HTR-8/SVneo (cell line): ENCODE measurements at regions not wholly inside any gene's neighbourhood (a gene's known extent, or its start where the extent isn't known, plus 50 kb on each side); places are given as distances from the start of the nearest gene placed in this dataset.

ENCODE experiments used
- DNase-seq: peaks from one replicate; pipeline ENCODE4 v3.0.0; 2011; ENCODE audit warnings: low spot score, mixed read lengths; ENCODE audit not compliant: insufficient read length
- FAIRE-seq: peaks from 2 replicates; lab custom pipeline; 2011; peaks lifted over from hg19 to GRCh38; lab: Jason Lieb, UNC

- no peak for FAIRE-seq
Observed at GRCh38 chr2:199646439-199646838, 188.7 kb upstream of the SATB2 start.

GRCh38 chr2:199631129-199631528 lies 173.4 kb upstream of the SATB2 start:
- no peak for DNase-seq
- FAIRE-seq, result no peak

More at GRCh38 chr2:199646439-199646838, 188.7 kb upstream of the SATB2 start:
- no peak for DNase-seq

DNA sequence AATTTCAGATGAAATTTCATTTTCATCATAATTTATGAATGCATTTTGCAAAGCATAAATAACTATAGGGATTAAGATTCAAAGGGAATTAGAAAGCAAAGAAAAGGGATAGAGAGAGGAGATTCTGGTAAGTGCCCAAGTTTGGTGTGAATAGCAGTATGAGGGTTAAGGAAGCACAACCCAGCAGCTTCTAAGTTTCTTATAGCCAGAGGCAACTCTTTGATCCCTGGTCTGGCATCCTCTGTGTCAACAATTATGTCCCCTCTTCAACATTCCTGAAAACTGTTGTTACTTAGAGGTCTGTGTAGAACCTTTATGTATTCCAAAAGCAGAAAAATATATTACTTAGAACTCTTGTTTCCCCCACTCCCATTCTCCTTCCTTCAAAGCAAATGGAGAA lies 171.6 kb upstream of the SATB2 start:
- no peak for DNase-seq
- no peak for FAIRE-seq

GRCh38 chr2:199627417-199627816 lies 169.7 kb upstream of the SATB2 start:
- no peak for FAIRE-seq
- no peak for DNase-seq

DNA sequence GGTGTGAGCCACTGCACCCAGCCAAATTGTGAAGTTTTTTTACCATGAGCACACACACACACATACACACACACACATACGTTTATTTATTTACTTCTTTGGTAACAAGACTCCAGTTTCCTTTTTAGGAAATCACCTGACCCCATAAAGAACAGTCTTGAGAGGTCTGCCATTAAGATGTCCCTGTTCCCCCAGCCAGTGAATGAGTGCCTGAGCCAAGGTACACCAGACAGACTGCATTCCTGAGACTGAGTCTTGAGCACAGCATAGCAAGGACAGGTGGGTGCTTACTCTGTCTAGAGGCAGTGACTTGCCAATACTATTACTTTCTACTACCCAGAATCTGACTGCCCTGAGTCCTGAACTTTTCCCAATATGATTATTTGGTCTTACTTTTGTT lies 167.2 kb upstream of the SATB2 start:
- DNase-seq (no peak), FAIRE-seq (no peak)

DNA sequence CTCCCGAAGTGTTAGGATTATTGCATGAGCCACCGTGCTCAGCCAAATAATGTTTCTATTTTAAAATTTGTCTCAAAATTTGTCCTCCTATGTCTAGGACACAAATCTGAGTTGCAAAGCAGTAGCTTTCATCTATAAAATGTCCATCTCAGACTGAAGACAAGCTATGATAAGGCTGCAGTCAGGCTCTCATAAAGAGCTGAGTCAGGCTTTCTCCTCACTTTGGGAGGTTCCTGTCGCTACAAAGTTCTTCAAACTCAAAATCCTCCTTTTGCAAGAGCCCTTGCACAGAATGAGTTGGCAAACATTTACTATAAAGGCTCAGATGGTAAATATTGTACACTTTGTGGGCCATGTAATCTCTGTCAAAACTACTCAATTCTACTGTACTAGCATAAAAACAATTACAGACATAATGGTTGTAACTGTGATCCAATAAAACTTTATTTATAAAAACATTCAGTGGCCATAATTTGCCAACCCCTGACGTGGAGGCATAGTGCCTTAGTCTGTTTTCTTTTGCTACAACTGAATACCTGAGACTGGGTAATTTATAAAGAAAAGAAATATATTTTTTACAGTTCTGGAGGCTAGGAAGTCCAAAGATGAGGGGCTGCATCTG lies 154.9 kb upstream of the SATB2 start:
- FAIRE-seq (no peak), DNase-seq (no peak)

DNA sequence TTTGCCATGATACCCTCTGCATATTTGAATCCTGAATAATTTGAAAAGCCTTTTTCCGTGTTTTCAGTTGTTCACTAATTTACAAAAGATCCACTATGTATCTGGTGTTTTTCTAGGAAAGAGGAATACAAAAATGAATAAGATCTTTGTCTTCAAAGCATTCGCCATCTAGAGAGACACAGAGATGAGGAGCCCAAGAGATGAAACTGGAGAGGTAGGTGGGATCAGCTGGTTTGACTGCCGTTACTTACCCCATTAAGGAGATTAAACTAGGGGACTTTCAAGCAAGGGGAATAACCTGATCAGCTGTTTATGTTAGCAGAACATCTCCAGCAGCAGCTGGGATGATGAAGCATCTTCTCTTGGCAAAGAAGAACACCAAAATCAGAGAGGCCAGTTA lies 150.2 kb upstream of the SATB2 start:
- FAIRE-seq (no peak), DNase-seq (no peak)

DNA sequence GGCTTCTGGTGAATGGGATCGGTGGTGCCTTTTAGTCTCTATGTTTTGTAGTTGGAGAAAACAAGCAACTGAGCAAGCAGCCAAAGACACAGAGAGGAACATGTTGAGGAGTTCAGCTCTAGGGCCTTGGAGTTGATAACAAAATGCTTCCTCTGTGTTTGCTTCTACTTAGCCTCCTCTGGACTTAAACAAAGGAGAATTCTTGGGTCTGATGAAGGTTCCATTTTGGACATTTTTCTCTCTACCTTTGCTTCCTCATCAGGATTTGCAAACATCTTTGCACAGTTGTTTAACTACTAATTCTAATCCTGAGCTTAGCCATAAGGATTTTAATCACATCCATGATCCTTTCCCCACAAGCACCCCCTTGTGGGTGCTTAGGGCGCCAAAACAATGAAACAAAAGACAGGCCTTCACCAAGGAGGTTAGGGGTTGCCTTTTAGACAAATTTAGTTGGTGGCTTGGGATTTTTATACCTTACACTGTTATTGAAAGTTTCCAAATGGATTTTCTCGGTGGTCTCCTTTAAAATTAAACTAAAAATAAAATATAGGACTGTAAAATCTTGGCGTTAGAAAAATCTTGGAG lies 148.5 kb upstream of the SATB2 start:
- DNase-seq (no peak), FAIRE-seq (no peak)

DNA sequence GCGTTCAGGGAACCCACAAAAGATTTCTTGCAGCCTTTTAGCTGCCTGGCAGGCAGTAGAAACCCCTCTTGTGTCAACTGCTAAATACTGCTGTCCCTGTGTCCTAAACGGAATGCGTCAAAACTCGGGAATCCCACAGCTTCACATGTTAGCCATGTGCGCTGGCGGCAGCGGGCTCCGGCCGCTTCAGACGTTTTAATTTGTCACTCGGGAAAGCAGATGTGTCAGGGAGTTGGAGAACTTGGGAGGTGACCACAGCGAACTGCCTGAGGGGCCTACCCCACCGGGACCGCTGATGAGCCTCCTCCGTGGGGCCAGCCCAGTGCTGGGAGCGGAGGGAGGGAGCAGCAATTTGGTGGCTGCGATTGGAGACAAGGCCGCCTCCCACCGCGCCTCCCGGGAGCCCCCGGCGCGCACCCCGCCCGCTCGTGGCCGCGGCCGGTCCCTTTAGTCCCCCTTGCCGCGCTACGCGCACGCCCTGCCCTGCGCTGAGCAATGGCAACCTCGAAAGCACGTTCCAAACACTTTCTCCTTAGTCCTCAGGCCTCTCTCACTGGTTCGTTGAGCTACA lies 146.1 kb upstream of the SATB2 start:
- FAIRE-seq (no peak), DNase-seq (no peak)

DNA sequence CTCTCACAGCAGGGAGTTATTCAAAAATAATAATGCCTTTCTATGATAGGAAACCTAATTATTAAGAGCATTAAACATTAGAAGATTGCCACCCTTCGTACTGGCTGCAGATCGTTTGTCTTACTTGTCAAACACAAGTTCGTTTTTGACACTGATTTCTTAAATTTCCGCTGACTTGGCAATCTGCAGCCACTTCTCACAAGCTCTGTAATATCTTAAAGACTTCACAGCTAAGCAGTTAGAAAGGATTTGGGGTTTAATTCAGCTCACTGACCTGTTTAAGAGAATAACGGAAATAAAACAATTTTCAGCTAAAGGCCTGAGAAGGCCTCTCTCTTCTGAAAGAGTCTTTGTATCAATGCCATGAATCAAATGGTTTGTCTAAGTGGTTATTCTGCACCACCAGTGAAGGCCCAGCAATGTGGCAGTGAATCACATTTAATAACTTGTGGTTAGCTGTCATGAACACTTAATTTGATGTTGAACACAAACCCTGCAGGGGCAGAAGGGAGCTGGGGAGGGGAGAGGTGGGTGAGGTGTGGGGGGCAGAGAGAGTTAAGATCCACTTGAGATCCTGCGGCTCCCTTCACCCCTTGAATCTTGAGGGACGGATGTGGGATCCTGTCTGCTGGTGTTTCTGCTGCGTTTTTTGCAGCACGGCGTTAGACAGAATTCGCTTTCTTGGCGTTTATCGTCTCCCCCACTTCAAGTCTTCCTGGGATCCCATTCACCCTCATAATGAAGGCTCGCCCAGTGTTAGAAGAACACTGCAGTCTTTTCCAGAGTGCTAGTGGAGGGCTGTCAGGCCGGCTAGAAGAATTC lies 145.4 kb upstream of the SATB2 start:
- DNase-seq (no peak), FAIRE-seq (no peak)

- DNase-seq (peak; percentile 21), FAIRE-seq (no peak)
Observed at GRCh38 chr2:199602271-199602895, 144.6 kb upstream of the SATB2 start.

DNA sequence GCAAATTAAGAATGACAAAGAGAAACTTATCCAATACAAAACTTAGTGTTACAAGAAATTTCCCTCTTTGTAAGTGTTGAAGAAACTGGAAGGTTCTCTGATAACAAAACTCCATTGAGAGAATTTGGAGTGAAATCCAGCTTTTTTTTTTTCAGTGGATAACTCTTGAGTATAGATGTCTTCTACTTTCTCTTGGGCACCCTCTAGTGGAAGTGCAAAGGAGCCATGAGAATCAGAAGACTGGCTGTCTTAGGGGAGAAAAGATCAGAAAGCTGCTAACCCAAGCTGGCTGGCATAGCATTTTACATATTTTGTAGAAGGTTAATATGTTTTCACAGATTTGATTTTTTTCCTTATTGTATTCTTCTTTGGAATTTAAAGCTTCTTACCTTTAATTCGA lies 138.8 kb upstream of the SATB2 start:
- DNase-seq (peak; percentile 20), FAIRE-seq (no peak)

- FAIRE-seq, result no peak
Observed at GRCh38 chr2:199594443-199594842, 136.7 kb upstream of the SATB2 start.

DNA sequence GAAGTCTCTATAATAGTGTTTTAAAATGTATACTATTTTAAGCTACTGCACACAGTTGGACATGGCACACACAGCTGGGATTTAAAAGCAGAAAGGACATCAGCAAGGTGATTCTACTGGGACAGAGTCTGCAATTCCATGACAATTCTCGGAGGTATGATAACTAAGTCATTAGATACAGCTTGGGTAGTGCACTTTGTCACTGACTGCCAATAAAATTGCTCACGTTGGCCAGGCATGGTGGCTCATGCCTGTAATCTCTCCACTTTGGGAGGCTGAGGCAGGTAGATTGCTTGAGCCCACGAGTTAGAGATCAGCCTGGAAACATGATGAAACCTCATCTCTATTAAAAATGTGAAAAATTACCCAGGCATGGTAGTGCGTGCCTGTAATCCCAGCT lies 134.1 kb upstream of the SATB2 start:
- DNase-seq (no peak), FAIRE-seq (no peak)

More at GRCh38 chr2:199594443-199594842, 136.7 kb upstream of the SATB2 start:
- DNase-seq, result no peak

- DNase-seq (no peak), FAIRE-seq (no peak)
Observed at GRCh38 chr2:199590321-199591203, 132.8 kb upstream of the SATB2 start.

DNA sequence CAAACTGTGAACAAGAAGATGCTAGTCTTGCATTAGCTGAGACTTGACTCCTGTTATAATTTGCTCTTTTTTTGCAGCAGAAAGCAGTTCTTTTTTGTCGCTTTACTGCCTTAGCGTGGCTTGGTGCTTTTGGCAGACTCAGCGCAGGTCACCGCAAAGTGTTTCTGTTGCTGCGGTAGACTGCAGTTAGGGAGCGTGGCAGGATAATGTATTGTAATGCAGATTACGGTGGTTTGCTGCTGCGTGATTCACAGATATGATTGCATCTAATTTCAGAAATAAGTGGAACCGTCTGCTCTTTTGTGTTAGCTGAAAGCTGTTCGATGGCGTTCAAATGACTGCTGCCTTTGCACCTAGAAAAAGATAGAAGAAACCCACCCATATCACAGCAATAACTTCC lies 131.6 kb upstream of the SATB2 start:
- FAIRE-seq, result no peak

GRCh38 chr2:199588054-199588453 lies 130.3 kb upstream of the SATB2 start:
- DNase-seq, result no peak
- FAIRE-seq, result no peak

More for the DNA sequence above, 131.6 kb upstream of the SATB2 start:
- DNase-seq, result no peak

GRCh38 chr2:199586646-199587045 lies 128.9 kb upstream of the SATB2 start:
- DNase-seq (no peak), FAIRE-seq (no peak)

DNA sequence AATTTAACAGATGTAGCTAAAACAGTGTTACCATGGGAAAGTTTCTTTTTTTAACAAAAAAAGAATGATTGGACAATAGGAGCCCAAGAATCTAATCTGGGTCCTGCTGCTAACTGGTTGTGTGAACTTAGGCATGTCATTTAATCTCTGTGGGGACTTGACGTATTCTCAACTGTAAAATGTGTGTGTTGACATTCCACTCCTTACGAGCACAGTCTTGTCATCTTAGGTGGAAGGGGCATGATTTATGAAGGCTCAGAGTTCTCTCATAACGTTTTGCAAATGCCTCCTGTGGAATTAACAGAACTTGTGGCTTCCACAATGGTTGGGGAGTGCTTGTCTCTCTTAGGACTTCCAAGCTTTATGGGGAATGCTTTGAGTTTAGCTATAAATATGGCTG lies 125.9 kb upstream of the SATB2 start:
- FAIRE-seq, result no peak
- DNase-seq, result no peak

DNA sequence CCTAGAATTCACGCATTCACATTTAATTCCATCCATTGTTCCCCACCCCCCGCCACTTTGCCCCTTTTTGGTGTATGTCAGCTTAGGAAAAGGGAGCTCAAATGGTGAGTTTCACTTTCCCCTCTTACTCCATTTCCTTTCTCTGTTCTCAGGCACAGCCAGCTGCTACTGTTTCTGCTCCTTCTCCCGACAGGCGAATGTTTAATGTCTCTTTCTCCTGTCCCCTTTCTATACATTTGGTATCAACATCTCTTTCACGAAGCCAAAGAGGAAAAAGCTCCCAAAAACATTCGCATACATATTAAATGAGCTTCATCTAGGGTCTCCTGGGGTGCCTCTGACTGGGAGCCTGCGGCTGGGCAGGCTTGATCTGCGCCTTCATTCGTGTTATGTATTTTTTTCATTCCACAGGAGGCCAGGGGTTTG lies 124.2 kb upstream of the SATB2 start:
- FAIRE-seq (no peak), DNase-seq (no peak)
